Endometrium (tissue), 2 donors: ENCODE measurements at regions not wholly inside any gene's neighbourhood (a gene's known extent, or its start where the extent isn't known, plus 50 kb on each side); places are given as distances from the start of the nearest gene placed in this dataset.

Source experiments
- FAIRE-seq: peaks from 2 replicates; lab custom pipeline; 2012; peaks lifted over from hg19 to GRCh38; lab: Jason Lieb, UNC
- donor health status: control.
- donor health status: control.

DNA sequence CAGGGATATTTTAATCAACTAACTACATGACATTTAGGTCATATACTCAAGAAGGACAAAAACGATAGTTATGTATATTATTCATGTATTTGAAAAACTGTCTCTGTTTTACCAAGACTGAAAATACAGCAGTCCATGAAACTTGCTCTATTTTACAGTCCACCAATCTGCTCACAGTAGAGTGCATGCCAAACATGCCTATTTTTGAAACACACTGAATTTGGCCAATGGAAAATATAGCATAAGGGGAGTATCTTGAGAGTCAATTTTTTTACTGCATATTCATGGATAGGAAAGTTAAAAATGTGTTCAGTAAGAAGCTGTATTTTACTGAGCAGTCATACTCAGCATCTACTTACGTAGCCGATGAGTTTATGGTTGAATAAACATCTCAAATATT is 621.2 kb upstream of the CHORDC1 start:
- no peak for FAIRE-seq

DNA sequence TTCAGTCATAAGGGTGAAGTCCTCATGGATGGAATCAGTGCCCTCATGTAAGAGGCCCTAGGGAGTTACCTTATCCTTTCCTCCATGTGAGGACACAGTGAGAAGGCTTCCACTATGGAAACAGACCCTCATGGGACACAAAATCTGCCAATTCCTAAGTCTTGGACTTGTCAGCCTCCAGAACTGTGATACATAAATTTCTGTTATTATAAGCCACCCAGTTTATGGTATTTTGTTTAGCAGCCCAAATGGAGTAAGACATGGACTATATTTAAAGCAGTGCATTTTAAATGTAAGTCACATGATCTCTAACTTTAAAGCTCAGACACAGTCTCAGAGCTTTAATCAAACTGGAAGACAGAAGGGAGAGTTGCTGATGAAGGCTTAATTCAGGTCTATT is 619.8 kb upstream of the CHORDC1 start:
- FAIRE-seq, result no peak

DNA sequence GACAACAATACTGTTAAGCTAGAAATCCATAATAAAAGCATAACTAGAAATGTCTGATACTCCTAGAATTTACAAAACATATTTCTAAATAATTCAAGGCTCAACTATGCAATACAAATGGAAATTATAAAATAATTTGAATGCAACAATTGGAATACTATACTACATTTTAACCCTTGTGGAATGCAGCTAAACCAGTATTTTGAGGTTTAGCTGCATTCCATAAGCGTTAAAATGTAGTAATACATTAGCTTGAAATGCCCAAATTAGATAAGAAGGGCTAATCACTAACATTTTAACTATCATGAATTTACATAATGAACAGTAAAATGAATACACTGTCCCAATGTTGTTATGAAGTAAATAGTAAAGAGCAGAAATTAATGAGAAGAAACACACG is 617.2 kb upstream of the CHORDC1 start:
- no peak for FAIRE-seq

DNA sequence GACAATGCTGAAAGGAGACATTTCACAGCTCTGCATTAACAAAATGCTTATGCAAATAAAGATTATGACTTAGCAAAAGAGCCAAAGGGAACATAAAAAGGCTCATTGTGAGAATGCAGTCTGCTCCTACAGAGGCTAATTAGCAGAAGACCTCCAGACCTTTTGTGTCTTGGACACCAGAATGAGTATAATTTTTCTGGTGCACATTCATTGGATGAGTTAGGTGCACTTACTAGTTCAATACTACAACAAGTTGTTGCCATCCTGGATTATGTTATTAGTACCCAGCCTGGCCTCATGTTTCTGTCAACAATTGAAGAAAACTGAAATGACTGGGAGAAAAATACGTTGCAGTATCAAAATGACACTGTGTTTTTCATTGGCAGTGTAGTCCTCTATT is 613.2 kb upstream of the CHORDC1 start:
- no peak for FAIRE-seq

DNA sequence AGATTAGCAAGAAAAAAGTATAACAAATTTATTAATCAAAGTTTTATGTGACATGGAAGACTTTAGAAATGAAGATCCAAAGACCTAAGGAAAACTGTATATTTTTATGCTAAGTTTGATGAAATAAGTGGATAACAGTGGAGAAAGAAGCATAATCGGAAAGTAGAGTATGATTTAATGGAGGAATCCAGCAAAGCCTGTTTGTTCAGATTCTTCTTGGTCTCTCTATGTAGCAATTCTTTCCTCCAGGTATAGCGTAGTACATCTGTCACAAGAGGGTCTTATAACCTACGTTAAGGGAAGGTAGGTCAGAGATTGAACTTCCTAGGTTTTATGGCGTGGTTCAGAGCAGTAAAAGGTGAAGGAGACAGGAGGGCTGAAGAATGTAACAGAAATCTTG is 600.6 kb upstream of the CHORDC1 start:
- no peak for FAIRE-seq

DNA sequence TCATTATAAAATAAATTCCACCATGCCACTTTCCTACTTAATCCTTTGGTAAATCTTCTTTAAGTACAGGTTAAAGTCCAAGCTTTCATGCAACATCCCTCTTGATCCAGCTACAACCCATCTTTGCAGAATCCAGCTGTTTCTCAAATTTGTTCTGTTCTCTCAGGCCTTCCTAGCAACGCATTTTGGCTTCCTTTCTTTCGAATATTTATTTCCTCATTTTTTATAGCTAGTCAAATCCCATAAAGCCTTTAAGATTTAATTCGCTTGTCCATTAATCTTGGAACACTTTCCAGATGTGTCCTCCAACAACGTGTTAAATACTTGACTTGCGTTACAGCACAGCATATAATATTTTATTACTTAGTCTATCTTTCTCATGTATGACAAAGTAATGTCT is 600.1 kb upstream of the CHORDC1 start:
- no peak for FAIRE-seq

DNA sequence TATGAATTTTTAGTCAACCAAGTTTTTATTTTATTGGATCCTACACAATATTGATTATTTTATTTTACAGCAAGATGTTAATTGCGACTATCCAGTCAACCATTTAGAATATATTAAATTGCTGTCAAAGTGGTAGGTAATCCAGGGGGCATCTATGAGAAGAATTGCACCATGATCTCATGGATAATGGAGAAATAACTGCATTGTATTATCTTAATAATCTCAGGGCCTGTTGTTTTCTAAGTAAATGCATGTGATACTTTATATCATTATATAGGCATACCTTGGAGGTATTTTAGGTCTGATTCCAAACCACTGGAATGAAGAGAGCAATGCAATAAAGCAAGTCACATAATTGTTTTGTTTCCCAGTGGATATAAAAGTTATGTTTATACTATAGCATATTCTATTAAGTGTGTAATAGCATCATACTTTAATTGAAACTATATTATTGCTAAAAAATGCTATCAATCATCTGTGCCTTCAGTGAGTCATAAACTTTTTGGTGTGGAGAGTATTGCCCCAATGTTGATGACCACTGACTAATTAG is 595.4 kb upstream of the CHORDC1 start:
- FAIRE-seq, result no peak

DNA sequence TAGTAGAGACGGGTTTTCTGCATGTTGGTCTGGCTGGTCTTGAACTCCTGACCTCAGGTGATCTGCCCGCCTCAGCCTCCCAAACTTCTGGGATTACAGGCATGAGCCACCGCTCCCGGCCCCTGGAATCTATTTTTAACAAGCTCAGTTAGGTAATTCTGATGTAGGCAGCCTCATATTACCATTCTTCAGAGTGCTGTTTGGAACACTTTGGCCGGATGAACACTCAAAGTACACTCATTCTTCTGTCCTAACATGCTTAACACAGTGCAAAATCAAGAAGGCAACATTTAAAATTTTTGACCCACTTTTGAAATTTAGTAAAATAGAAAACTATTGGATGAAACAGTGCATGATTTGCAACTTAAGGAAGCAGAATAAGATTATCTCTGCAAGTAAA is 586.7 kb upstream of the CHORDC1 start:
- no peak for FAIRE-seq

DNA sequence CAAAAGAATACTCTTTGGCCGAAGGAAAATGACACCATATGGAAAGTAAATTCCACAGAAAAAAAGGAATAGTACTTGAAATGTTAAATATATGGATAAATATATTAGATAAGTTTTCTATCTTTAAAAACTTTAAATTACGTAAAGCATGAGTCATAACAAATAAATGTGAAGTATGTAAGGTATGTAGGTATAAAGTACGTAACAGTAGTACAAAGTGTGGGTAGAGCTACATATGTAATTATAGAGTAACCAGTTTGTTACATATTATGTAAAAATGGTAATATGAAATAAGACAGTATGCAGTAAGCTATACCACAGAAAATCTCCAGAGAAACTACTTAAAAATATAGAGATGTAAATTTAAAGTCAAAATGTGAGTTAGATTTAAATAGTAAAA is 582.3 kb upstream of the CHORDC1 start:
- no peak for FAIRE-seq

DNA sequence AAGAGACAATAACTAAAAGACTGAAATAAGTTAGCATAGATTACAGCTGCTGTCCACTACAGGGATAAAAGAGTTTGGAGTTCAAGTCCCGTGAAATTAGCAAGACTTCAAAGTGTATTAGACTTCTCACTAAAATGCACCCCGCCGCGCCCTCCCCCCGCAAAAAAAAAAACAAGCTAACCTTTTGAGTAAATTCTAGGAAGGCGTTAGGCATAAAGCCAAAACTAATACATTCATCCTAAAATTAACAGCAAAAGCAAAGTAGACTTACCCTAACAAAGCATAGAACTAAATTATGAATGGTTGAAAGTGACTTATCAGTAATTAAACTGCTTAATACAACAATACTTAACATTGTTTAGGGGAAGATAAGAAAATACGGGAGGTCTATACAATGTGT is 581.0 kb upstream of the CHORDC1 start:
- no peak for FAIRE-seq

DNA sequence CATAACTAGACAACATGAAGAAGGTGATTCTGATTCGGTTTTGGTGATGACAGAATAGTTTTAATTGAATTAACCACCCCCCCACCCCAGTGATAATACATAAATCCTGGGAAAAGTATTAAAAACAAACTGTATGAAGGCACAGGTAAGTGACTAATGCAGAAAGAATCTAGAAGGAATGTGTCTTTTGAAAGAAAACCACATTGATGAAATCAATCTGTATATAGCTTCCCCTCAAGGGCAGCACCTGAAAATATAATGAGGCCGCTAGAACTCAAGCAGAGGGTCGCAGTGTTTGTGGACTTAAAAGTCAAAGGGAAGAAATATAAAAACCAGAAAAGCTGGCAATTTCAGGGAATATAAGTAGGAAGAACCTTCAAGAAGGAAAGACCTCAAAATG is 580.5 kb upstream of the CHORDC1 start:
- FAIRE-seq, result no peak

DNA sequence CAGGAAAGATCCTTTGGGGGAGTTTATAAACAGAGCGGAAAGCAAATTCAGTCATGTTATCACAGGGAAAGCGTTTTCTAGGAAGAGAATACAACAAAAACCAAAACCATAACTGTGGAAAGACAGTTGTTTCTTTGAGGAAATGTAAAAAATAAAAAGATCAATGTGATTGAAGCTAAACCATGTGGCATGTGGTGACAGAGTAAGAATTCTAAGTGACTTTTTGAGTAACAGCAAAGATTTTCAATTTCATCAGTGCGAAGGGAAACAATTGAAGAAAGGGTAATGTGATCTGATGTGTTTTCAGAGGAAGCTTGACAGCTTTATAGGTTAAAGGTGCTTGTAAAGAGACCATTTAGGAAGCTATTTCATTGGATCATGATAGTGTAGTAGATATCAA is 575.9 kb upstream of the CHORDC1 start:
- FAIRE-seq, result no peak

DNA sequence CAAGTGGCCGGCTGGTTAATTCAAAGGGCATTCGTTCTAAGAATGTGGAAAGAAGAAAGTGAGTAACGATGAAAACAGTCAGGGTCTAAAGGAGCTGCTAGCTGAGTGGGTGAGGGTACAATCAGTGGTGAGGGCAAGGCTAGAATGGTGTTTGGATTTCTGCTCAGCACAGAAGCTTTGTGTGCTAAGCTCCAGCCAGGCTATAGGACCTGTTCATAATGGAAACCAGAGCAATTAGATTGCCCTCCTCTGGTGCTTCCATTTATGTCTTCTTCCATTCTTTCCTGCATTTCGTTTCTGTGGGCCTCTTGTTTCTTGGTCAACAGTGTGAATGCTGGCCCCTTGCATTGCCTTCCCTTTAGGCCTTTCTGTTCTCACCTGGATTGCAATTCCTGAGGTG is 572.9 kb upstream of the CHORDC1 start:
- no peak for FAIRE-seq

DNA sequence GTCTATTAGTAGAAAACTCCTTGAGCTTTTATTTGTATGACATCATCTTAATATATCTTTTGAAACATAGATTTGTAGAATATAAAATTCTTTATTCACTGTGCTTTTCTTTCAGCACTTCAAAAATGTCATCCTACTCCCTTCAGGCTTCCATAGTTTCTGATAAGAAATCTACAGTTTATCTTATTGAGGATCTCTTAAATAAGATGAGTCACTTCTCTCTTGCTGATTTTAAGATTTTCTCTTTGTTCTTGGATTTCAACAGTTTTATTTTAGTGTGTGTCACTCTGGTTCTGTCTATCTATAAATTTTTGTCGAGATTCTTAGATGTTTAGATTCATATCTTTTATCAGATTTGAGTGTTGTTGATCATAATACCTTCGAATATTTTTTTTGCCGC is 566.1 kb upstream of the CHORDC1 start:
- FAIRE-seq, result no peak

DNA sequence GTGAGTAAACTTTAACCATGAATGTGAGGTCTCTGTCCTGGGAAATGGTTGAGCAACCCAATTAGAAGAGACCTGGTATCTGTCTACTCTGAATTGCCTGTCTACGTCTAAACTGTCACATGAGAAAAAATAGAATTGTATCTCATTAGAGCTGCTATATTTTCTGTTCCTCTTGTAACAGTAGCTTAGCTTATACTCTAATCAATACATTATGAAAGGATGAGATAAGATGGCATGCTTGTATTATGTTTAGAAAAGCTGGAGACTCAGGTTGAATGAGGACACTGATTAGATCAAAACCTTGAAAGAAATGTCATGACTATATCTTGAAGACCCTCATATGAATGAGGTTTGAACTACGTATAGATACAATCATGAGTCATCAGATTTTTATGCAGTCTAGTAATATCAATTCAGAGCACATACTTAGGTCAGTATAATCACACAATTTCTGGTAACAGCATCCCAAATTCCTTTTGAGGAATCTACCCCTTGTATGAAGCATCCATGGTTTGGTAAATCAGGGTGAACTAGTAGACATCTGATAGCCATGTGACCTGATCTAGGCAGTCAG is 561.5 kb upstream of the CHORDC1 start:
- no peak for FAIRE-seq

DNA sequence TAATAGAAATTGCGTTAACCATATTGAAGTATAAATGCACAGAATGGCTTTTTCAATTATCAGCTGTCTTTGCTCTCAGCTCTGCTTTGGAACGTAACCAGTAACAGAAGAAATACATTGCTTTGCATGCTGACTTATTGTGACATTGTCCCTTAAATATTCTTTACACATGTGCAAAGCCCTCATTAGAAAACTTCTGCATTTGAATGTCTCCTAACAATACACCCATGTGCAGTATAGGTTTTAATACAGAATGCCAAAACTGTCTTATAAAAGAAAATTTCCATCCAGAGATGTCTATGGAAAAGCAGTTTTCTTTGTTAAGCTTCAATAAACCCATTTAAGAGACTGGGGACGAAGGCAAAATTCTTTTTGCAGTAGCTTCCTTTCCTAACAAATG is 560.3 kb upstream of the CHORDC1 start:
- FAIRE-seq, result no peak

DNA sequence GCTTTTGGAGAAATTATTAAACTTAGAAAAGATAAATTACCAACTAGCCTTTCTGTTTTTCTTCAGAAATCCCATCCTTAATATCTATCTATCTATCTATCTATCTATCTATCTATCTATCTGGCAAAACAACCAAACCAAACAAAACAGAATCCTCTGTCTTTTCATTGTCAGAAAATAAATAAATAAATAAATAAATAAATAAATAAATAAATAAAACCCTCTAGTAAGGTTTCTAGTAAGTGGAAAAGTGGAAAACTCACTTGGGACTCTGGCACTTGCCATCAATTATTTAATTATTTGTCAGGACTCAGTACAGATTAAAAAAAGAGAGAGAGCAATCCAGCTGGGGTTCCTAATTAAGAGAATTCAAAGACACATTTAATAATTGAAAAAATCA is 556.2 kb upstream of the CHORDC1 start:
- FAIRE-seq, result no peak

DNA sequence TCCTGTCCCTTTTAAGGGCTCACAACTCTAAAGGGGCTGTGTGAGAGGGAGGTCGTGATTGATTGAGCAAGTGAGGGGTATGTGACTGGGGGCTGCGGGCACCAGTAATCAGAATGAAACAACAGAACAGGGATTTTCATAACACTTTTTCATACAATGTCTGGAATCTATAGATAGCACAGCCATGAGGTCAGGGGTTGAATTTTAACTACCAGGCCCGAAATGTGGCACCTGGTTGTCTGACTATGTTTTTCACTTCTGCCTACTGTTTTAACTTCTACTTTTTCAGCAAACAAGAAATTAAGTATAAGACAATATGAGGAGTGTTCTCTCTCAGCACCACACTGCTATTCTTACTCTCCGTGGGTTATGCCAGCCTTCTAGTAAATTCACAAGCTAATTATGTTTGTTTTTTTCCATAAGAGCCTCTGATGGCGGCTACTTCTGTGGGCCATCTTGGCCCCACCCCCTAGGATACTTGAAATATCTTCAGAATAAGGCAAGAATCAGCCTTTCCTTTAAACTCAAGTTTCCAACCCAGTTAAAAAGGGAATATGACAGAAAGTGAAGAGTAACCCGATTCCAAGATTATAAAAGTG is 552.8 kb upstream of the CHORDC1 start:
- no peak for FAIRE-seq

DNA sequence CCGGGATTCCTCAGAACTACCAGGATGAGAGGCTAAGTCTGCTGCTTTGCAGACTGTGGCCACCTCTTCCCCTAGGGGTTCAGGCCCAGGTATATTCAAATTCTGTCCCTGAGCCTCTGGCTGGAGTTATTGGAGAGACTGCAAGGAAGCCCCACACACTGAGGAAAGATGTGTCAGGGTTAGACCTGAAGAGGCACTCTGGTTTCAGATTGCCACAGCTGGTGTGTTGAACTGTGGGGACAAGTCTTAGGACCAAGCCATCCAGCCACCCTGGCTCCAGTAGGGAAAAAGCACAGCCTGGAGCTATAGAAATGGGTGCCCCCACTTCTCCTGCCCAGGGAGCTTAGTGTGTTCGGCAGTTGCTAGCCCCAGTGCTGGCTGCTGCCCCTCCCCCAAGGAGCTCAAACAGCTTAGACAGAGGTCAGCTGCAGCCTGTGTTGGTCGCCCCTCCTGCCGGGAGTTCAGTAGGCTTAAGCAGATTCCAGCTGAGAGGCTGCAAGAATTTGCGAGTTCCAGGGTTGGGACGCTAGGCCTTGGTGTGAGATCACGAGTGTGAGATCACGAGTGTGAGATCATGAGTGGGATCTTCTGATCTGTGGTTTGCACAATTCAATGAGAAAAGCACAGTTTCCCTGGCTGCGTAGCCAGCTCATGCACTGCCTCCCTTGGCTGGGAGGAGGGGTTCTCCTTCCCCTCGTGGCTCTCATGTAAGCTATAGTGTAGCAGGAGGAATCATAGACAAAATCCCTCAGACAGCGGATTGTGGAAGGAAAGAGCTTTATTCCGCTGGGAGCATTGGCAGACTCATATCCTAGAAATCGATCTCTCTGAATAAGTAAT is 552.1 kb upstream of the CHORDC1 start:
- FAIRE-seq, result no peak

DNA sequence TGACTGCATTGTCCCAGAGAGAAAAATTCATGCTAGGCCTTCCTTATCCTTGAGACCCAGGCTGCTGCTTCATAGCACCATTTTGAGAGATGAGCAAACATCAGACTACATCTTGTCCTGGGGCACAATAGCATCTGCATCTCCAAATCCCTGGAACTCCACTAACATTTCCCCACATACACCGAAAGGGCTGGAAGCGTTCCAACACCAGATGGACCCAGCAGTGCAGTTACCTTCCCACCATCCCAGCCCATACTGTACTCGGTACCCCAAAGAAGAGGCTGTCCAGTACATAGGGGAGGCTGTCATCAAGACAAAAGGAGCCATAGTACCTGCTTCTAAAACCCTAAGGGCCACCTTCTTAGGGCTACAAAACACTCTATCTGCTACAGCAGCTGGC is 547.2 kb upstream of the CHORDC1 start:
- FAIRE-seq, result no peak

DNA sequence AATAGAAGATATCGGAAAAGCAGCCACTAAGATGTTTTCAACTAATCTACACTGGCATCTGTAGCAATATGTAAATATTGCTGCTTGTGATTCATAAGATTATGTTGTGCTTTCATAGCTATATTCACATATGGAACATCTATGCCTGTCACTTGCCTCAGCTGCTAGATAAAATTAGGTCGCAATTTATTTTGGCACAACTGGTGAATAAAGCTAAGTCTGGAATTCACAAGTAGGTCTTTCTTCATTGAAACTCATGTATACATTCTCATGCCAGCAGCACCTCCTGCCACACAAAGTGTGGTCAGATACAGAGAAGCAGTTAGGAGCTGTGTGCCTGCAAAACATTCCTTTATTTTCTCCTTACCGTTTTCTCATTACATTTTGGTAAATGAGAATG is 543.3 kb upstream of the CHORDC1 start:
- FAIRE-seq, result no peak

DNA sequence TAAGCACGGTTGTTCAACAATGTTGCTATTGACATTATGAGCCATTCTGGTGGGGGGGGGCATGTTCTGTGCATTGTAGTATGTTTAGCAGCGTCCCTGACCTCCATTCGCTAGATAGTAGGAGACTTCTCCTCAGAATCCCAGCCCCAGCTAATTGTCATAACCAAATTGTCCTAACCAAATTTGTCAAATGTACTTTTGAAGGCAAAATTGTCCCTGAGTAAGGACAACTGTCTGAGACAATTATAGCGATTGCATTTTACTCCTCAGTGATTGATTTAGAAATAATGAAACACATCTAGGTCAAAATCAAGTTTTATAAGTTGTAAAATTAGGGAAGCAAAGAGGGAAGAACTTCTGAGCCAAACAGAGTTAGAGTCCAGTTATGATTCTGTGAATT is 541.8 kb upstream of the CHORDC1 start:
- FAIRE-seq, result no peak

DNA sequence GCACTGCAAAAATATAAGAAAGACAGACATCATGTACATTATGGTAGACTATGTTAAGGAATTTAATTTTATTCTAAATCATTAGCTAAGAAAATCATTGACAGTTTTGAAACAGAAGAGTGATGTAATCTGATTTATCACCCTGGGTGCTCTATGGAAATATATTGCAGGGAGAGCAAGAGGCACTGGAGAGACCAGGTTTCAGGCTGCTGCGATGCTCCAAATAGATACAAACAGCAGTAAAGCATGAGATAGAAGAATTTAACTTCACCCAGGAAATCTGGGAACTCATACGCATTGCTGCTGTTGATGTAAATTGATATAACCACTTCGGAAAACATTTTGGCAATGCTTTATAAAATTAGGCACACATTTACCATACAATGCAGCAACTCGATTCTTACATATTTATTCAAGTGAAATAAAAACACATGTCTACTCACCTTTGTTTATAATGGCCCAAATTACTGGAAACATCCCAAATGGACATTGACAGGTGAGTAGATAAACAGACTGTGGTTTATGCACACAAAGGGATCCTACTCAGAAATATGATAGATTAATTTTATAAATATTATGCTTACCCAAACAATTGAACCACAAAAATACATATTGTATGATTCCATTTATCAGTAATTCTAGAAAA is 535.1 kb upstream of the CHORDC1 start:
- FAIRE-seq, result no peak
